A549 (cell line): ENCODE measurements at regions not wholly inside any gene's neighbourhood (a gene's known extent, or its start where the extent isn't known, plus 50 kb on each side); places are given as distances from the start of the nearest gene placed in this dataset.

ENCODE experiments used
- CBX2 ChIP-seq: fragments of 200-600 bp; sonication (generic); IDR thresholded peaks from 2 replicates; pipeline ENCODE4 v1.6.1; 2016; ENCODE audit warnings: low read depth, mild to moderate bottlenecking, borderline replicate concordance
- EP300 ChIP-seq, 2 experiments: fragments of >200 bp; sonication (Bioruptor Twin); formaldehyde crosslinking; IDR thresholded peaks; 2 replicates in 1 of 2; 3 replicates in 1 of 2; pipeline ENCODE4 v1.6.1; 2016 to 2017
- REST ChIP-seq: fragments of 200-600 bp; sonication (generic); IDR thresholded peaks from 2 replicates; pipeline ENCODE4 v1.6.1; 2016; ENCODE audit warnings: antibody characterized with exemption, mild to moderate bottlenecking, moderate library complexity
- TF ChIP-seq, protein P1 (sequence below): fragments of >200 bp; sonication (Bioruptor Twin); formaldehyde crosslinking; IDR thresholded peaks from 3 replicates; pipeline ENCODE4 v1.5.1; 2016

DNA sequence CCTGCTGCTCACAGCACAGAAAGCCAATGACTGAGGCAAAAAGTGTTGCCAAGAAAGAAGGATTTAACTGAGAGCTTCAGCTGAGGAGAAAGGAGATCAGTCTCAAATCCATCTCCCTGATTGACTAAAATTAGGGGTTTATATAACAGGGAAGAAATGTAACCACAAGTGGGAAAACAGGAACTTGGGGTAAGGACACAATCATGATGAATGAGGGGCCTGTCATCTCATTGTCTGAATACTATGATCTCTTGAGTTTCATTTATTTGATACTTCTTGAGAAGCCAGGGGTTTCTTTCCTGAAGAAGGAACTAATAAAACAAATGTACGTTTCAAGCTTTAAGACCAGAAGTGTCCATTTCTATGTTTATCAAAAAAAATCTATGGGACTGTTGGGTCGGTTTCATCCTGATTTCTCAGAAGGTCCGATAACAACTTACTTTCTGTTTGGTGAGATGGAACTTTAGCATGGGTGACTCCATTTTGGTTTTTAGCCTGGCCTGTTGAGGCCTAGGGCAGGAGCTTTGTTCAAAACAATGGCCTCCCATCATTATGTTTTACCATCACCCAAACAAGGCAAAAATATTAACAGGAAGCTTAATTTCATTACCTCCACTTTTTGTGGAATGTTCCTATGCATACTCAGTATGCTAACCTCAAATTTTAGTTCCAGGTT is 76.6 kb upstream of the PIAS1 start:
- TF ChIP-seq CBX2 (no peak), REST (no peak), EP300 (IDR thresholded peaks at IDR 0.05) (no peak)
- TF ChIP-seq, protein P1, sequence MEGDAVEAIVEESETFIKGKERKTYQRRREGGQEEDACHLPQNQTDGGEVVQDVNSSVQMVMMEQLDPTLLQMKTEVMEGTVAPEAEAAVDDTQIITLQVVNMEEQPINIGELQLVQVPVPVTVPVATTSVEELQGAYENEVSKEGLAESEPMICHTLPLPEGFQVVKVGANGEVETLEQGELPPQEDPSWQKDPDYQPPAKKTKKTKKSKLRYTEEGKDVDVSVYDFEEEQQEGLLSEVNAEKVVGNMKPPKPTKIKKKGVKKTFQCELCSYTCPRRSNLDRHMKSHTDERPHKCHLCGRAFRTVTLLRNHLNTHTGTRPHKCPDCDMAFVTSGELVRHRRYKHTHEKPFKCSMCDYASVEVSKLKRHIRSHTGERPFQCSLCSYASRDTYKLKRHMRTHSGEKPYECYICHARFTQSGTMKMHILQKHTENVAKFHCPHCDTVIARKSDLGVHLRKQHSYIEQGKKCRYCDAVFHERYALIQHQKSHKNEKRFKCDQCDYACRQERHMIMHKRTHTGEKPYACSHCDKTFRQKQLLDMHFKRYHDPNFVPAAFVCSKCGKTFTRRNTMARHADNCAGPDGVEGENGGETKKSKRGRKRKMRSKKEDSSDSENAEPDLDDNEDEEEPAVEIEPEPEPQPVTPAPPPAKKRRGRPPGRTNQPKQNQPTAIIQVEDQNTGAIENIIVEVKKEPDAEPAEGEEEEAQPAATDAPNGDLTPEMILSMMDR = no peak
